ENCODE measurements at regions not wholly inside any gene's neighbourhood (a gene's known extent, or its start where the extent isn't known, plus 50 kb on each side); places are given as distances from the start of the nearest gene placed in this dataset.

- Histone ChIP-seq H3K36me3 (ENCODE audit: insufficient read depth) (no peaks in the 10 kb centered on the region), H2AFZ (ENCODE audit: low read depth) (no peak overlapping the region), H3K9ac (no peak overlapping the region), H3K4me3 (IDR thresholded peaks at IDR 0.05; ENCODE audit: insufficient read depth, low read depth, low read length) (no peak overlapping the region), H3K27ac (no peak overlapping the region), H3K4me1 (ENCODE audit: low read depth, poor library complexity, severe bottlenecking) (no peaks in the 10 kb centered on the region), H4K20me1 (ENCODE audit: insufficient read depth) (no peaks in the 10 kb centered on the region), H3K79me2 (ENCODE audit: insufficient read depth, low read depth) (no peaks in the 10 kb centered on the region), H3K4me2 (no peak overlapping the region), H3K27me3 (ENCODE audit: insufficient read depth, low read depth) (no peaks in the 10 kb centered on the region)
- TF ChIP-seq CTCF (conservative IDR thresholded peaks at IDR 0.05; ENCODE audit: low read depth, low read length): no peak
Measured at GRCh38 chr2:129760669-129761068, 218.8 kb upstream of the RAB6C start.

GRCh38 chr2:129761569-129762021 is 217.9 kb upstream of the RAB6C start:
- Histone ChIP-seq H3K36me3 (ENCODE audit: insufficient read depth) (no peaks in the 10 kb centered on the region), H3K9ac (no peak overlapping the region), H2AFZ (ENCODE audit: low read depth) (no peak overlapping the region), H3K27ac (no peak overlapping the region), H3K4me2 (no peak overlapping the region), H3K27me3 (ENCODE audit: insufficient read depth, low read depth) (no peaks in the 10 kb centered on the region), H3K4me3 (IDR thresholded peaks at IDR 0.05; ENCODE audit: insufficient read depth, low read depth, low read length) (no peak overlapping the region), H3K79me2 (ENCODE audit: insufficient read depth, low read depth) (no peaks in the 10 kb centered on the region), H4K20me1 (ENCODE audit: insufficient read depth) (no peaks in the 10 kb centered on the region), H3K4me1 (ENCODE audit: low read depth, poor library complexity, severe bottlenecking) (no peaks in the 10 kb centered on the region)
- TF ChIP-seq CTCF (conservative IDR thresholded peaks at IDR 0.05; ENCODE audit: low read depth, low read length): no peak

- TF ChIP-seq CTCF (conservative IDR thresholded peaks at IDR 0.05; ENCODE audit: low read depth, low read length): no peak
Measured at GRCh38 chr2:129762386-129763189, 216.9 kb upstream of the RAB6C start.

GRCh38 chr2:129763190-129763846 is 216.1 kb upstream of the RAB6C start:
- no peak for TF ChIP-seq CTCF (conservative IDR thresholded peaks at IDR 0.05; ENCODE audit: low read depth, low read length)
- Histone ChIP-seq H2AFZ (ENCODE audit: low read depth) (no peak overlapping the region), H4K20me1 (ENCODE audit: insufficient read depth) (no peaks in the 10 kb centered on the region), H3K4me1 (ENCODE audit: low read depth, poor library complexity, severe bottlenecking) (no peaks in the 10 kb centered on the region), H3K4me3 (IDR thresholded peaks at IDR 0.05; ENCODE audit: insufficient read depth, low read depth, low read length) (no peak overlapping the region), H3K79me2 (ENCODE audit: insufficient read depth, low read depth) (no peaks in the 10 kb centered on the region), H3K27ac (no peak overlapping the region), H3K4me2 (no peak overlapping the region), H3K9ac (no peak overlapping the region), H3K36me3 (ENCODE audit: insufficient read depth) (no peaks in the 10 kb centered on the region), H3K27me3 (ENCODE audit: insufficient read depth, low read depth) (no peaks in the 10 kb centered on the region)

More at GRCh38 chr2:129762386-129763189, 216.9 kb upstream of the RAB6C start:
- no peaks in the 10 kb centered on the region for H4K20me1 ChIP-seq (ENCODE audit: insufficient read depth)
- no peaks in the 10 kb centered on the region for H3K4me1 ChIP-seq (ENCODE audit: low read depth, poor library complexity, severe bottlenecking)
- H3K27ac ChIP-seq: no peak overlapping the region
- no peak overlapping the region for H3K9ac ChIP-seq
- no peaks in the 10 kb centered on the region for H3K79me2 ChIP-seq (ENCODE audit: insufficient read depth, low read depth)
- no peaks in the 10 kb centered on the region for H3K36me3 ChIP-seq (ENCODE audit: insufficient read depth)
- H3K27me3 ChIP-seq (ENCODE audit: insufficient read depth, low read depth): no peaks in the 10 kb centered on the region
- H3K4me2 ChIP-seq: no peak overlapping the region
- no peak overlapping the region for H3K4me3 ChIP-seq (IDR thresholded peaks at IDR 0.05; ENCODE audit: insufficient read depth, low read depth, low read length)
- no peak overlapping the region for H2AFZ ChIP-seq (ENCODE audit: low read depth)

All from KMS-11 (cell line).